H9 (cell line): ENCODE measurements at regions not wholly inside any gene's neighbourhood (a gene's known extent, or its start where the extent isn't known, plus 50 kb on each side); places are given as distances from the start of the nearest gene placed in this dataset.

Source experiments
- DNase-seq: peaks from one replicate; pipeline ENCODE4 v3.0.0-alpha.2; 2017
- H2AFZ ChIP-seq: one replicate; pipeline ENCODE4 v1.6.1; 2013; ENCODE audit warnings: mild to moderate bottlenecking, low read length, control low read depth, moderate library complexity
- H2AK5ac ChIP-seq: 2 replicates; pipeline ENCODE4 v1.6.1; 2013; ENCODE audit warnings: low read length, control low read depth, mixed read lengths; ENCODE audit not compliant: insufficient read length
- H2BK120ac ChIP-seq: one replicate; pipeline ENCODE4 v1.6.1; 2013; ENCODE audit warnings: low read depth, mild to moderate bottlenecking, low read length, control low read depth, inconsistent platforms; ENCODE audit not compliant: poor library complexity, severe bottlenecking
- H2BK12ac ChIP-seq: 2 replicates; pipeline ENCODE4 v1.6.1; 2013; ENCODE audit warnings: low read length, control low read depth, mixed read lengths, low read depth; ENCODE audit not compliant: insufficient read length
- H2BK15ac ChIP-seq: 2 replicates; pipeline ENCODE4 v1.6.1; 2013; ENCODE audit warnings: low read depth, low read length, control low read depth
- H2BK20ac ChIP-seq: one replicate; pipeline ENCODE4 v1.6.1; 2013; ENCODE audit warnings: low read depth, mild to moderate bottlenecking, low read length, control low read depth, inconsistent platforms; ENCODE audit not compliant: poor library complexity, severe bottlenecking
- H2BK5ac ChIP-seq: 2 replicates; pipeline ENCODE4 v1.6.1; 2013; ENCODE audit warnings: low read length, control low read depth, mixed read lengths; ENCODE audit not compliant: insufficient read length
- H3K14ac ChIP-seq: 2 replicates; pipeline ENCODE4 v1.6.1; 2013; ENCODE audit warnings: low read length, control low read depth; ENCODE audit not compliant: insufficient read depth
- H3K18ac ChIP-seq: 2 replicates; pipeline ENCODE4 v1.6.1; 2013; ENCODE audit warnings: low read depth, mild to moderate bottlenecking, mixed read lengths, low read length, control low read depth; ENCODE audit not compliant: insufficient read length
- H3K23ac ChIP-seq: 2 replicates; pipeline ENCODE4 v1.6.1; 2013; ENCODE audit warnings: low read length, control low read depth, mixed read lengths, low read depth; ENCODE audit not compliant: insufficient read length
- H3K23me2 ChIP-seq: 2 replicates; pipeline ENCODE4 v1.6.1; 2013; ENCODE audit warnings: low read depth, mild to moderate bottlenecking, mixed read lengths, low read length, control low read depth; ENCODE audit not compliant: insufficient read length, poor library complexity, severe bottlenecking
- H3K27ac ChIP-seq: 2 replicates; pipeline ENCODE4 v1.5.1; 2013; ENCODE audit warnings: low read length, control low read depth, mixed read lengths, low read depth; ENCODE audit not compliant: insufficient read length
- H3K27me3 ChIP-seq: 2 replicates; pipeline ENCODE4 v1.6.1; 2013; ENCODE audit warnings: low read length, control low read depth, inconsistent platforms; ENCODE audit not compliant: insufficient read depth
- H3K4ac ChIP-seq: 2 replicates; pipeline ENCODE4 v1.6.1; 2013; ENCODE audit warnings: low read depth, mild to moderate bottlenecking, control low read depth, inconsistent platforms, low read length, moderate library complexity
- H3K4me1 ChIP-seq: 2 replicates; pipeline ENCODE4 v1.6.1; 2013; ENCODE audit warnings: low read length, control low read depth, inconsistent platforms; ENCODE audit not compliant: insufficient read depth
- H3K4me2 ChIP-seq: 2 replicates; pipeline ENCODE4 v1.6.1; 2013; ENCODE audit warnings: low read length, control low read depth, mixed read lengths; ENCODE audit not compliant: insufficient read length, insufficient read depth
- H3K56ac ChIP-seq: 2 replicates; pipeline ENCODE4 v1.6.1; 2013; ENCODE audit warnings: low read depth, mild to moderate bottlenecking, mixed read lengths, low read length, control low read depth; ENCODE audit not compliant: insufficient read length
- H3K79me1 ChIP-seq: 2 replicates; pipeline ENCODE4 v1.6.1; 2013; ENCODE audit warnings: low read depth, mild to moderate bottlenecking, moderate library complexity, low read length, control low read depth, inconsistent platforms; ENCODE audit not compliant: insufficient read depth, poor library complexity, severe bottlenecking
- H3K79me2 ChIP-seq: 2 replicates; pipeline ENCODE4 v1.6.1; 2013; ENCODE audit warnings: low read length, control low read depth, inconsistent platforms; ENCODE audit not compliant: insufficient read depth
- H3K9ac ChIP-seq: 2 replicates; pipeline ENCODE4 v1.6.1; 2013; ENCODE audit warnings: low read length, control low read depth, mixed read lengths; ENCODE audit not compliant: insufficient read length; ENCODE audit errors: extremely low read depth
- H3K9me3 ChIP-seq: one replicate; pipeline ENCODE4 v1.6.1; 2013; ENCODE audit warnings: low read depth, low read length, inconsistent platforms; ENCODE audit not compliant: control insufficient read depth
- H3T11ph ChIP-seq: one replicate; pipeline ENCODE4 v1.6.1; 2013; ENCODE audit warnings: mild to moderate bottlenecking, low read length, control low read depth, inconsistent platforms
- H4K20me1 ChIP-seq: one replicate; pipeline ENCODE4 v1.6.1; 2013; ENCODE audit not compliant: control insufficient read depth, insufficient read length, insufficient read depth
- H4K5ac ChIP-seq: 2 replicates; pipeline ENCODE4 v1.6.1; 2013; ENCODE audit warnings: low read depth, mild to moderate bottlenecking, mixed read lengths, low read length, control low read depth; ENCODE audit not compliant: insufficient read length
- H4K8ac ChIP-seq: replicated peaks from 2 replicates; pipeline ENCODE4 v1.6.1; 2013; ENCODE audit warnings: low read length, control low read depth, mixed read lengths, low read depth; ENCODE audit not compliant: insufficient read length
- H4K91ac ChIP-seq: 2 replicates; pipeline ENCODE4 v1.6.1; 2013; ENCODE audit warnings: low read depth, mild to moderate bottlenecking, moderate library complexity, mixed read lengths, low read length, control low read depth; ENCODE audit not compliant: insufficient read length
- H3K27ac Mint-ChIP-seq, 3 experiments: 2 replicates in 2 of 3; 3 replicates in 1 of 3; pipeline ENCODE4 v1.8.0; 2020 to 2021; ENCODE audit warnings: mixed read lengths in 3 of 3, mild to moderate bottlenecking in 1 of 3, moderate library complexity in 1 of 3
- H3K27me3 Mint-ChIP-seq: 2 replicates; pipeline ENCODE4 v1.8.0; 2021; ENCODE audit warnings: low read depth, mild to moderate bottlenecking, moderate library complexity, mixed read lengths
- H3K36me3 Mint-ChIP-seq, 3 experiments: 2 replicates in 2 of 3; 3 replicates in 1 of 3; pipeline ENCODE4 v1.8.0; 2020 to 2021; ENCODE audit warnings: low read depth in 3 of 3, mixed read lengths in 3 of 3; ENCODE audit not compliant: insufficient read depth in 1 of 3
- H3K4me1 Mint-ChIP-seq, 2 experiments: 2 replicates each; pipeline ENCODE4 v1.8.0; 2020; ENCODE audit warnings: mixed read lengths in 2 of 2
- H3K4me3 Mint-ChIP-seq, 2 experiments: 2 replicates in 1 of 2; 3 replicates in 1 of 2; pipeline ENCODE4 v1.8.0; 2020 to 2021; ENCODE audit warnings: mild to moderate bottlenecking in 2 of 2, mixed read lengths in 2 of 2, moderate library complexity in 1 of 2
- H3K9me3 Mint-ChIP-seq, 2 experiments: 2 replicates in 1 of 2; 3 replicates in 1 of 2; pipeline ENCODE4 v1.8.0; 2020; ENCODE audit warnings: mild to moderate bottlenecking in 2 of 2, mixed read lengths in 2 of 2, moderate library complexity in 1 of 2
- WGBS: extraction: QIAGEN DNeasy Blood & Tissue Kit; methylation state at CpG from one replicate; pipeline ENCODE4 v1.1.7; 2013; ENCODE audit warnings: missing lambda C conversion rate, low lambda C conversion rate, mixed read lengths; ENCODE audit not compliant: insufficient read length; ENCODE audit errors: extremely low coverage; 5-methylcytosine and 5-hydroxymethylcytosine counted together
- TF ChIP-seq, protein P1 (sequence below): fragments of 200-600 bp; sonication (generic); conservative IDR thresholded peaks from 3 replicates; pipeline ENCODE4 v1.8.0; 2021; ENCODE audit warnings: antibody characterized with exemption, mild to moderate bottlenecking

DNA sequence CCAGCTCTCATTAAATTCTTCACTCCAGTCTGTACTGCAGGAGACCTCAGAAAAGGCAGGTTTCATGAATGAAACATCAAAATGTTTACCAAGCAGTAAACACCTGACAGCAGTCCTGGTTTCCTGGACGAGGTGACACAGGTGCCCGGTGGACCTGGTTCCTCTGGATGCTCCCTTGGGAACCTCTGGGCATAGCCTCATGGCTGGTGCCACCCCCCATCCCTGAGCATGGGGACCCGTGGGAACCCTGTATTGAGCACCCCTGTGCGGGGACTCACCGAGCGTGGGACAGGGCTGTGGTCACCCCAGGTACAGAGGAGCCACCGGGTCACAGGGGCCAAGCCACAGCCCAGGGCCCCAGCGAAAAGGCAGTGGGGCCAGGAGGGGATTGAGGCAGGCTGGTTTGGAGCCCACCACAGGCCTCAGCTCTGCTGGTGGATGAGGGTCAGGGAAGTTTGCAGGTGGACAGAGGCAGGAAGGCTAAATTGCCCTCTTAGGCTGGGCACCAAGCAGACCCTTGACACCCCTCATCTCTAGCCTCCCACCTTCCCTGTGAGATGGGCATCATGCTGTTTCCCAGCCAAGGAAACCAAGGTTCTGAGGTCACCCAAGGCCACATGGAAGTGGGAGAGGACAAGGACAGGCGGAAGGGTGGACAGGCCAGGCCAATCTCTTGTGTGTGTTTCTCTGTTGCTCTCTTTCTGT is 158.4 kb downstream of the PTPRU start:
- no CpG with 5 or more reads among the region's 9 CpGs for WGBS
- Histone ChIP-seq H2BK20ac (no peak overlapping the region), H3K9ac (no peak overlapping the region), H3K14ac (no peak overlapping the region), H3K4me2 (no peak overlapping the region), H2BK5ac (no peak overlapping the region), H4K8ac (no peak overlapping the region), H3K56ac (no peak overlapping the region), H3K23me2 (no peaks in the 10 kb centered on the region), H2BK15ac (no peak overlapping the region), H3K4ac (no peak overlapping the region), H4K20me1 (no peaks in the 10 kb centered on the region), H4K91ac (no peak overlapping the region), H3K79me1 (no peaks in the 10 kb centered on the region), H3K9me3 (no peaks in the 10 kb centered on the region), H3K79me2 (no peaks in the 10 kb centered on the region), H3K4me1 (no peaks in the 10 kb centered on the region), H3K23ac (no peak overlapping the region), H3T11ph (no peak overlapping the region), H2AFZ (no peak overlapping the region), H2BK120ac (no peak overlapping the region), H3K27me3 (no peaks in the 10 kb centered on the region), H2BK12ac (no peak overlapping the region), H3K18ac (no peak overlapping the region), H3K27ac (no peak overlapping the region), H2AK5ac (no peak overlapping the region), H4K5ac (no peak overlapping the region)
- Mint-ChIP-seq H3K27ac (0 out of 7 replicates have a peak overlapping the region, but pooled peaks of 1 of the 3 experiments have one; percentile 84), H3K9me3 (peaks cover 6 to 7% of the 10 kb centered on the region in 2 experiments; a peak in 4 of 5 replicates), H3K27me3 (peaks cover 6% of the 10 kb centered on the region), H3K4me3 (no peak overlapping the region), H3K36me3 (peaks cover 0 to 6% (median 0%) of the 10 kb centered on the region in 3 experiments; a peak in 2 of 7 replicates), H3K4me1 (peaks cover 2 to 10% of the 10 kb centered on the region in 2 experiments; a peak in 2 of 4 replicates)
- TF ChIP-seq, protein P1, sequence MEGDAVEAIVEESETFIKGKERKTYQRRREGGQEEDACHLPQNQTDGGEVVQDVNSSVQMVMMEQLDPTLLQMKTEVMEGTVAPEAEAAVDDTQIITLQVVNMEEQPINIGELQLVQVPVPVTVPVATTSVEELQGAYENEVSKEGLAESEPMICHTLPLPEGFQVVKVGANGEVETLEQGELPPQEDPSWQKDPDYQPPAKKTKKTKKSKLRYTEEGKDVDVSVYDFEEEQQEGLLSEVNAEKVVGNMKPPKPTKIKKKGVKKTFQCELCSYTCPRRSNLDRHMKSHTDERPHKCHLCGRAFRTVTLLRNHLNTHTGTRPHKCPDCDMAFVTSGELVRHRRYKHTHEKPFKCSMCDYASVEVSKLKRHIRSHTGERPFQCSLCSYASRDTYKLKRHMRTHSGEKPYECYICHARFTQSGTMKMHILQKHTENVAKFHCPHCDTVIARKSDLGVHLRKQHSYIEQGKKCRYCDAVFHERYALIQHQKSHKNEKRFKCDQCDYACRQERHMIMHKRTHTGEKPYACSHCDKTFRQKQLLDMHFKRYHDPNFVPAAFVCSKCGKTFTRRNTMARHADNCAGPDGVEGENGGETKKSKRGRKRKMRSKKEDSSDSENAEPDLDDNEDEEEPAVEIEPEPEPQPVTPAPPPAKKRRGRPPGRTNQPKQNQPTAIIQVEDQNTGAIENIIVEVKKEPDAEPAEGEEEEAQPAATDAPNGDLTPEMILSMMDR: no peak
- no peak for DNase-seq
